H9 (cell line): ENCODE measurements at regions not wholly inside any gene's neighbourhood (a gene's known extent, or its start where the extent isn't known, plus 50 kb on each side); places are given as distances from the start of the nearest gene placed in this dataset.

Experiments used
- DNase-seq: peaks from one replicate; pipeline ENCODE4 v3.0.0-alpha.2; 2017
- H2AFZ ChIP-seq: one replicate; pipeline ENCODE4 v1.6.1; 2013; ENCODE audit warnings: mild to moderate bottlenecking, low read length, control low read depth, moderate library complexity
- H2AK5ac ChIP-seq: 2 replicates; pipeline ENCODE4 v1.6.1; 2013; ENCODE audit warnings: low read length, control low read depth, mixed read lengths; ENCODE audit not compliant: insufficient read length
- H2BK120ac ChIP-seq: one replicate; pipeline ENCODE4 v1.6.1; 2013; ENCODE audit warnings: low read depth, mild to moderate bottlenecking, low read length, control low read depth, inconsistent platforms; ENCODE audit not compliant: poor library complexity, severe bottlenecking
- H2BK12ac ChIP-seq: 2 replicates; pipeline ENCODE4 v1.6.1; 2013; ENCODE audit warnings: low read length, control low read depth, mixed read lengths, low read depth; ENCODE audit not compliant: insufficient read length
- H2BK15ac ChIP-seq: 2 replicates; pipeline ENCODE4 v1.6.1; 2013; ENCODE audit warnings: low read depth, low read length, control low read depth
- H2BK20ac ChIP-seq: one replicate; pipeline ENCODE4 v1.6.1; 2013; ENCODE audit warnings: low read depth, mild to moderate bottlenecking, low read length, control low read depth, inconsistent platforms; ENCODE audit not compliant: poor library complexity, severe bottlenecking
- H2BK5ac ChIP-seq: 2 replicates; pipeline ENCODE4 v1.6.1; 2013; ENCODE audit warnings: low read length, control low read depth, mixed read lengths; ENCODE audit not compliant: insufficient read length
- H3K14ac ChIP-seq: 2 replicates; pipeline ENCODE4 v1.6.1; 2013; ENCODE audit warnings: low read length, control low read depth; ENCODE audit not compliant: insufficient read depth
- H3K18ac ChIP-seq: 2 replicates; pipeline ENCODE4 v1.6.1; 2013; ENCODE audit warnings: low read depth, mild to moderate bottlenecking, mixed read lengths, low read length, control low read depth; ENCODE audit not compliant: insufficient read length
- H3K23ac ChIP-seq: 2 replicates; pipeline ENCODE4 v1.6.1; 2013; ENCODE audit warnings: low read length, control low read depth, mixed read lengths, low read depth; ENCODE audit not compliant: insufficient read length
- H3K23me2 ChIP-seq: 2 replicates; pipeline ENCODE4 v1.6.1; 2013; ENCODE audit warnings: low read depth, mild to moderate bottlenecking, mixed read lengths, low read length, control low read depth; ENCODE audit not compliant: insufficient read length, poor library complexity, severe bottlenecking
- H3K27ac ChIP-seq: 2 replicates; pipeline ENCODE4 v1.5.1; 2013; ENCODE audit warnings: low read length, control low read depth, mixed read lengths, low read depth; ENCODE audit not compliant: insufficient read length
- H3K27me3 ChIP-seq: 2 replicates; pipeline ENCODE4 v1.6.1; 2013; ENCODE audit warnings: low read length, control low read depth, inconsistent platforms; ENCODE audit not compliant: insufficient read depth
- H3K4ac ChIP-seq: 2 replicates; pipeline ENCODE4 v1.6.1; 2013; ENCODE audit warnings: low read depth, mild to moderate bottlenecking, control low read depth, inconsistent platforms, low read length, moderate library complexity
- H3K4me1 ChIP-seq: 2 replicates; pipeline ENCODE4 v1.6.1; 2013; ENCODE audit warnings: low read length, control low read depth, inconsistent platforms; ENCODE audit not compliant: insufficient read depth
- H3K4me2 ChIP-seq: 2 replicates; pipeline ENCODE4 v1.6.1; 2013; ENCODE audit warnings: low read length, control low read depth, mixed read lengths; ENCODE audit not compliant: insufficient read length, insufficient read depth
- H3K56ac ChIP-seq: 2 replicates; pipeline ENCODE4 v1.6.1; 2013; ENCODE audit warnings: low read depth, mild to moderate bottlenecking, mixed read lengths, low read length, control low read depth; ENCODE audit not compliant: insufficient read length
- H3K79me1 ChIP-seq: 2 replicates; pipeline ENCODE4 v1.6.1; 2013; ENCODE audit warnings: low read depth, mild to moderate bottlenecking, moderate library complexity, low read length, control low read depth, inconsistent platforms; ENCODE audit not compliant: insufficient read depth, poor library complexity, severe bottlenecking
- H3K79me2 ChIP-seq: 2 replicates; pipeline ENCODE4 v1.6.1; 2013; ENCODE audit warnings: low read length, control low read depth, inconsistent platforms; ENCODE audit not compliant: insufficient read depth
- H3K9ac ChIP-seq: 2 replicates; pipeline ENCODE4 v1.6.1; 2013; ENCODE audit warnings: low read length, control low read depth, mixed read lengths; ENCODE audit not compliant: insufficient read length; ENCODE audit errors: extremely low read depth
- H3K9me3 ChIP-seq: one replicate; pipeline ENCODE4 v1.6.1; 2013; ENCODE audit warnings: low read depth, low read length, inconsistent platforms; ENCODE audit not compliant: control insufficient read depth
- H3T11ph ChIP-seq: one replicate; pipeline ENCODE4 v1.6.1; 2013; ENCODE audit warnings: mild to moderate bottlenecking, low read length, control low read depth, inconsistent platforms
- H4K20me1 ChIP-seq: one replicate; pipeline ENCODE4 v1.6.1; 2013; ENCODE audit not compliant: control insufficient read depth, insufficient read length, insufficient read depth
- H4K5ac ChIP-seq: 2 replicates; pipeline ENCODE4 v1.6.1; 2013; ENCODE audit warnings: low read depth, mild to moderate bottlenecking, mixed read lengths, low read length, control low read depth; ENCODE audit not compliant: insufficient read length
- H4K8ac ChIP-seq: replicated peaks from 2 replicates; pipeline ENCODE4 v1.6.1; 2013; ENCODE audit warnings: low read length, control low read depth, mixed read lengths, low read depth; ENCODE audit not compliant: insufficient read length
- H4K91ac ChIP-seq: 2 replicates; pipeline ENCODE4 v1.6.1; 2013; ENCODE audit warnings: low read depth, mild to moderate bottlenecking, moderate library complexity, mixed read lengths, low read length, control low read depth; ENCODE audit not compliant: insufficient read length
- H3K27ac Mint-ChIP-seq, 3 experiments: 2 replicates in 2 of 3; 3 replicates in 1 of 3; pipeline ENCODE4 v1.8.0; 2020 to 2021; ENCODE audit warnings: mixed read lengths in 3 of 3, mild to moderate bottlenecking in 1 of 3, moderate library complexity in 1 of 3
- H3K27me3 Mint-ChIP-seq: 2 replicates; pipeline ENCODE4 v1.8.0; 2021; ENCODE audit warnings: low read depth, mild to moderate bottlenecking, moderate library complexity, mixed read lengths
- H3K36me3 Mint-ChIP-seq, 3 experiments: 2 replicates in 2 of 3; 3 replicates in 1 of 3; pipeline ENCODE4 v1.8.0; 2020 to 2021; ENCODE audit warnings: low read depth in 3 of 3, mixed read lengths in 3 of 3; ENCODE audit not compliant: insufficient read depth in 1 of 3
- H3K4me1 Mint-ChIP-seq, 2 experiments: 2 replicates each; pipeline ENCODE4 v1.8.0; 2020; ENCODE audit warnings: mixed read lengths in 2 of 2
- H3K4me3 Mint-ChIP-seq, 2 experiments: 2 replicates in 1 of 2; 3 replicates in 1 of 2; pipeline ENCODE4 v1.8.0; 2020 to 2021; ENCODE audit warnings: mild to moderate bottlenecking in 2 of 2, mixed read lengths in 2 of 2, moderate library complexity in 1 of 2
- H3K9me3 Mint-ChIP-seq, 2 experiments: 2 replicates in 1 of 2; 3 replicates in 1 of 2; pipeline ENCODE4 v1.8.0; 2020; ENCODE audit warnings: mild to moderate bottlenecking in 2 of 2, mixed read lengths in 2 of 2, moderate library complexity in 1 of 2
- WGBS: extraction: QIAGEN DNeasy Blood & Tissue Kit; methylation state at CpG from one replicate; pipeline ENCODE4 v1.1.7; 2013; ENCODE audit warnings: missing lambda C conversion rate, low lambda C conversion rate, mixed read lengths; ENCODE audit not compliant: insufficient read length; ENCODE audit errors: extremely low coverage; 5-methylcytosine and 5-hydroxymethylcytosine counted together
- TF ChIP-seq, protein P1 (sequence below): fragments of 200-600 bp; sonication (generic); conservative IDR thresholded peaks from 3 replicates; pipeline ENCODE4 v1.8.0; 2021; ENCODE audit warnings: antibody characterized with exemption, mild to moderate bottlenecking

DNA sequence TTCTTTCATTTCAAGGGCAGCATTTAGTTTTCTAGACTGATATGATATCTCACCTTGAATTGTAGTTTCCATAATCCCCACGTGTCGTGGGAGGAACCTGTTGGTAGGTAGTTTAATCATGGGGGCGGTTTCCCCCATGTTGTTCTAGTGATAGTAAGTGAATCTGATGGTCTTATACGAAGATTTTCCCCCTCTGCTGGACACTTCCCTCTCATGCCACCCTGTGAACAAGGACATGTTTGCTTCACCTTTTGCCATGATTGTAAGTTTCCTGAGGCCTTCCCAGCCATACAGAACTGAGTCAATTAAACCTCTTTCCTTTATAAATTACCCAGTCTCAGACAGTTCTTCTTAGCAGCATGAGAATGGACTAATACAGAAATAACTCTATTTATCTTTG, 851.1 kb upstream of the FAT3 start:
- no peak overlapping the region for H2AFZ ChIP-seq
- Mint-ChIP-seq H3K4me1 (no peaks in the 10 kb centered on the region), H3K36me3 (no peaks in the 10 kb centered on the region), H3K4me3 (no peak overlapping the region), H3K9me3 (no peaks in the 10 kb centered on the region), H3K27me3 (no peaks in the 10 kb centered on the region), H3K27ac (no peak overlapping the region)
- H3K4me2 ChIP-seq, result no peak overlapping the region
- no peak overlapping the region for H3K18ac ChIP-seq
- no CpG with 5 or more reads among the region's 4 CpGs for WGBS
- no peak overlapping the region for H3K14ac ChIP-seq
- no peak overlapping the region for H4K8ac ChIP-seq
- H2BK15ac ChIP-seq, result no peak overlapping the region
- H4K20me1 ChIP-seq, result no peaks in the 10 kb centered on the region
- no peak overlapping the region for H2BK5ac ChIP-seq
- H3K9ac ChIP-seq, result no peak overlapping the region
- no peak for DNase-seq
- H2BK12ac ChIP-seq, result no peak overlapping the region
- H4K5ac ChIP-seq, result no peak overlapping the region
- H2AK5ac ChIP-seq, result no peak overlapping the region
- H3K23me2 ChIP-seq, result no peaks in the 10 kb centered on the region
- no peaks in the 10 kb centered on the region for H3K27me3 ChIP-seq
- no peak overlapping the region for H2BK20ac ChIP-seq
- H3K79me1 ChIP-seq, result no peaks in the 10 kb centered on the region
- H4K91ac ChIP-seq, result no peak overlapping the region
- no peak overlapping the region for H3K27ac ChIP-seq
- H3K4ac ChIP-seq, result no peak overlapping the region
- no peaks in the 10 kb centered on the region for H3K79me2 ChIP-seq
- H3K23ac ChIP-seq, result no peak overlapping the region
- H3K56ac ChIP-seq, result no peak overlapping the region
- H3K4me1 ChIP-seq, result no peaks in the 10 kb centered on the region
- H2BK120ac ChIP-seq, result no peak overlapping the region
- no peak overlapping the region for H3T11ph ChIP-seq
- TF ChIP-seq, protein P1, sequence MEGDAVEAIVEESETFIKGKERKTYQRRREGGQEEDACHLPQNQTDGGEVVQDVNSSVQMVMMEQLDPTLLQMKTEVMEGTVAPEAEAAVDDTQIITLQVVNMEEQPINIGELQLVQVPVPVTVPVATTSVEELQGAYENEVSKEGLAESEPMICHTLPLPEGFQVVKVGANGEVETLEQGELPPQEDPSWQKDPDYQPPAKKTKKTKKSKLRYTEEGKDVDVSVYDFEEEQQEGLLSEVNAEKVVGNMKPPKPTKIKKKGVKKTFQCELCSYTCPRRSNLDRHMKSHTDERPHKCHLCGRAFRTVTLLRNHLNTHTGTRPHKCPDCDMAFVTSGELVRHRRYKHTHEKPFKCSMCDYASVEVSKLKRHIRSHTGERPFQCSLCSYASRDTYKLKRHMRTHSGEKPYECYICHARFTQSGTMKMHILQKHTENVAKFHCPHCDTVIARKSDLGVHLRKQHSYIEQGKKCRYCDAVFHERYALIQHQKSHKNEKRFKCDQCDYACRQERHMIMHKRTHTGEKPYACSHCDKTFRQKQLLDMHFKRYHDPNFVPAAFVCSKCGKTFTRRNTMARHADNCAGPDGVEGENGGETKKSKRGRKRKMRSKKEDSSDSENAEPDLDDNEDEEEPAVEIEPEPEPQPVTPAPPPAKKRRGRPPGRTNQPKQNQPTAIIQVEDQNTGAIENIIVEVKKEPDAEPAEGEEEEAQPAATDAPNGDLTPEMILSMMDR, result peak; percentile 53; the same call in 2 of the 3 replicates
- no peaks in the 10 kb centered on the region for H3K9me3 ChIP-seq
